Fibroblast of lung (primary cell): ENCODE measurements at regions not wholly inside any gene's neighbourhood (a gene's known extent, or its start where the extent isn't known, plus 50 kb on each side); places are given as distances from the start of the nearest gene placed in this dataset.

ENCODE experiments used
- DNase-seq, 2 donors: peaks; one replicate each; pipeline versions ENCODE4 v3.0.0 to v3.0.0-alpha.2; 2010; ENCODE audit warnings: low read depth in 2 of 2
- H2AFZ ChIP-seq: 2 replicates; pipeline ENCODE4 v1.5.1; 2012; ENCODE audit warnings: low read length, control low read depth, inconsistent platforms
- H3K27ac ChIP-seq: 2 replicates; pipeline ENCODE4 v1.5.1; 2011; ENCODE audit warnings: low read length, control low read depth; ENCODE audit not compliant: insufficient read depth
- H3K27me3 ChIP-seq: 2 replicates; pipeline ENCODE4 v1.5.1; 2011; ENCODE audit warnings: mild to moderate bottlenecking, low read length; ENCODE audit not compliant: control insufficient read depth, insufficient read depth
- H3K36me3 ChIP-seq: 2 replicates; pipeline ENCODE4 v1.5.1; 2011; ENCODE audit warnings: low read length; ENCODE audit not compliant: control insufficient read depth, insufficient read depth
- H3K4me1 ChIP-seq: 2 replicates; pipeline ENCODE4 v1.5.1; 2011; ENCODE audit warnings: low read length; ENCODE audit not compliant: control insufficient read depth, insufficient read depth; ENCODE audit errors: extremely low read depth
- H3K4me2 ChIP-seq: 2 replicates; pipeline ENCODE4 v1.5.1; 2011; ENCODE audit warnings: low read length, control low read depth; ENCODE audit not compliant: insufficient read depth; ENCODE audit errors: extremely low read depth
- H3K4me3 ChIP-seq, 4 experiments: fragments of 200-600 bp in 1 of 4; sonication (generic) in 1 of 4; replicated peaks in 1 of 4; 2 replicates each; pipeline ENCODE4 v1.5.1; 2011 to 2016; ENCODE audit warnings: low read length in 4 of 4, low read depth in 3 of 4, mild to moderate bottlenecking in 3 of 4, control low read depth in 2 of 4, inconsistent platforms in 1 of 4, mixed read lengths in 1 of 4; ENCODE audit not compliant: insufficient read depth in 1 of 4; ENCODE audit errors: control extremely low read depth in 1 of 4
- H3K79me2 ChIP-seq: 2 replicates; pipeline ENCODE4 v1.5.1; 2012; ENCODE audit warnings: mild to moderate bottlenecking, low read length, inconsistent platforms; ENCODE audit not compliant: control insufficient read depth, insufficient read depth
- H3K9ac ChIP-seq: 2 replicates; pipeline ENCODE4 v1.5.1; 2011; ENCODE audit warnings: mild to moderate bottlenecking, low read length, control low read depth; ENCODE audit not compliant: insufficient read depth
- H3K9me3 ChIP-seq: 2 replicates; pipeline ENCODE4 v1.5.1; 2012; ENCODE audit warnings: low read depth, low read length; ENCODE audit not compliant: control insufficient read depth, insufficient read depth
- H4K20me1 ChIP-seq: 2 replicates; pipeline ENCODE4 v1.5.1; 2011; ENCODE audit warnings: low read length; ENCODE audit not compliant: control insufficient read depth, insufficient read depth; ENCODE audit errors: extremely low read depth
- EZH2 ChIP-seq: IDR thresholded peaks from 2 replicates; pipeline ENCODE4 v1.5.1; 2012; ENCODE audit warnings: low read length, control low read depth, mild to moderate bottlenecking; ENCODE audit errors: missing control alignments
- TF ChIP-seq, protein P1 (sequence below), 2 donors: IDR thresholded peaks in 1 of 2; conservative IDR thresholded peaks in 1 of 2; 1 replicate in 1 of 2; 2 replicates in 1 of 2; pipeline ENCODE4 v1.5.1; 2011 to 2012; ENCODE audit warnings: low read length in 2 of 2, control low read depth in 1 of 2, inconsistent platforms in 1 of 2, low read depth in 1 of 2, mild to moderate bottlenecking in 1 of 2

DNA sequence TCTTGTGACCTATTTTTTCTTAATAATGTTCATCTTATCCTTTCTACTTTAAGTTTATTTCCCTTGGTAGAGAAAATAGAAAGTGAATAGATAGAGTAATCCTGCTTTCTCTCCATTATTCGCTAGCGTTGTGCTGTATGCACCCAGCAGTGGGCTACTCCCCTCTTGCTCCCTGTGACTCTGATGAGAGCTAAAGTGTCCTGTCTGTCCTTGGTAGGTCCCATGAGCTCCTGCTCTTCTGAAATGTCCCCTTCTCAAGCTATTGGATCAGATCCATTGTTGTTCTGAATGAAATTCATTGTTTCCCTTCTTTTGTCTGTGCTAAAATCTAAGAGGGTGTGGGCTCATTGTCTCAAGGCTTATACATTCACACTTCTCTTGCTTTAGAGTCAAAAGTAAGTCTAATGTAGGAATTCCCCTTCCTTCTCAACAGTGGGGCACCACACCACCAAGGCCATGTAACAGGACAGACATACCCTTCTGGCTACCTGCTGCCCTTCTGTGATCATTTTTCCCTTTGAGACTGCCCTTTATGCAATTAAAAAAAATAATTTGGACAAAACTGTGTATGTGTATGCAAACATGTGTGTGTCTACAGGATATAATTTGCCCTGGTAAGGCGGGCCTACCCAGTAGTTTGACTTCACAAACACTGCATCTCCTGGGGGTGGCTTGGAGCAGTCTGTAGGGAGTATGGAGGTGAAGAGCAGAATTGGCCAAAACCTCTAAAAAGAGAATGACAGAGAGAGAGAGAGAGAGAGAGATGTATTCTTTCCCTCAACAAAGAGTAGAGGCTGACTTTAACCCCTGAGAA is 167.0 kb upstream of the MYLIP start:
- H3K9ac ChIP-seq: no peak overlapping the region
- H3K4me3 ChIP-seq: no peak overlapping the region
- H3K27me3 ChIP-seq: no peaks in the 10 kb centered on the region
- H3K79me2 ChIP-seq: no peaks in the 10 kb centered on the region
- no peaks in the 10 kb centered on the region for H3K36me3 ChIP-seq
- no peak for DNase-seq
- no peak overlapping the region for H3K27ac ChIP-seq
- no peaks in the 10 kb centered on the region for H4K20me1 ChIP-seq
- peaks cover 5% of the 10 kb centered on the region for H3K4me1 ChIP-seq
- TF ChIP-seq, protein P1, sequence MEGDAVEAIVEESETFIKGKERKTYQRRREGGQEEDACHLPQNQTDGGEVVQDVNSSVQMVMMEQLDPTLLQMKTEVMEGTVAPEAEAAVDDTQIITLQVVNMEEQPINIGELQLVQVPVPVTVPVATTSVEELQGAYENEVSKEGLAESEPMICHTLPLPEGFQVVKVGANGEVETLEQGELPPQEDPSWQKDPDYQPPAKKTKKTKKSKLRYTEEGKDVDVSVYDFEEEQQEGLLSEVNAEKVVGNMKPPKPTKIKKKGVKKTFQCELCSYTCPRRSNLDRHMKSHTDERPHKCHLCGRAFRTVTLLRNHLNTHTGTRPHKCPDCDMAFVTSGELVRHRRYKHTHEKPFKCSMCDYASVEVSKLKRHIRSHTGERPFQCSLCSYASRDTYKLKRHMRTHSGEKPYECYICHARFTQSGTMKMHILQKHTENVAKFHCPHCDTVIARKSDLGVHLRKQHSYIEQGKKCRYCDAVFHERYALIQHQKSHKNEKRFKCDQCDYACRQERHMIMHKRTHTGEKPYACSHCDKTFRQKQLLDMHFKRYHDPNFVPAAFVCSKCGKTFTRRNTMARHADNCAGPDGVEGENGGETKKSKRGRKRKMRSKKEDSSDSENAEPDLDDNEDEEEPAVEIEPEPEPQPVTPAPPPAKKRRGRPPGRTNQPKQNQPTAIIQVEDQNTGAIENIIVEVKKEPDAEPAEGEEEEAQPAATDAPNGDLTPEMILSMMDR (conservative IDR thresholded peaks at IDR 0.05 in 1 of 2, IDR thresholded peaks at IDR 0.05 in 1 of 2; ENCODE audit: low read depth in 1 of 2, low read length in 2 of 2): no peak
- no peak for TF ChIP-seq EZH2
- peak overlapping the region; percentile 10 for H2AFZ ChIP-seq
- no peaks in the 10 kb centered on the region for H3K9me3 ChIP-seq
- H3K4me2 ChIP-seq: no peak overlapping the region

DNA sequence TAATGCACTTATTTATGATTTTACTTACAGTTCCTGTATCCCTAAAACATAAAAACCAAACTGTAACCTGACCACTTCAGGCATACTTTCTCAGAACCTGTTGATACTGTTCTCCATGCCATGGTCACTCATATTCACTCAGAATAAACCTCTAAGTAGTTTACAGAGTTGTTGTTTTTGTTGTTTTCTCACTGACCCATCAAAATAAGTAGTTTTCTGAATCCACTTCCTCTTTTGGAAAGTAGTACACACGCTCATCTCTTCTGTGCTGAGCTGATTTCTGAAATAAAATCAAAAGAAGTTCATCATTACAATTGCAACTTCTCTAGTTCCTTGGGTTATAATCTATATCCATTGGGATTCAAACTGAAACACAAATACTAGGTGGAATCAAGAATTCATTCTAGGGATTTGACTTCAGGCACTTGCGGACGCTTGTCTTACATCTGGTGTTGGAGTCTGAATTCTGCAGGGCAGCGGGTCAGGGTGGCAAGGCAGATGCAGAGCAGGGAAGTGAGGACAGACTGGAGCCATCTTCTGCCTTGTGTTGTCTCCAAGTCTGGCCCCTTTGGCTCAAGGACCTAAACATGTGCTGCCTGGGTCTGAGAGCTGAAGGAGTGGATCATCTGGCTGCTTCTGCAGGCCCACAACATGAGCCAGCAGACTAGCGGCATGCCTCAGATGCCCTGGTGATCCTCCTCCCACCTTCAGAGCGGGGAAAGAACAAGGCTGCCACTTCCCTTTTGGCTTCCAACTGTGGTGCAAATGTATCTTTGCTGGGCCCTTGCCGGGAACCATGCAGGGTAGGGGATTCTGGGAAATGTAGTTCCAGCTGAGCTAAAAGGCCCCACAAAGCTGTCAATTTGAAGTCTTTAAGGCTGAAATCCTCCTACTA is 167.9 kb upstream of the MYLIP start:
- Histone ChIP-seq H4K20me1 (no peaks in the 10 kb centered on the region), H3K4me2 (no peak overlapping the region), H3K4me3 (no peak overlapping the region), H3K9ac (no peak overlapping the region), H3K4me1 (peaks cover 9% of the 10 kb centered on the region), H3K79me2 (no peaks in the 10 kb centered on the region), H2AFZ (no peak overlapping the region), H3K27me3 (no peaks in the 10 kb centered on the region), H3K9me3 (no peaks in the 10 kb centered on the region), H3K36me3 (no peaks in the 10 kb centered on the region), H3K27ac (no peak overlapping the region)
- no peak for DNase-seq
- no peak for TF ChIP-seq EZH2
- TF ChIP-seq, protein P1 (conservative IDR thresholded peaks at IDR 0.05 in 1 of 2, IDR thresholded peaks at IDR 0.05 in 1 of 2; ENCODE audit: low read depth in 1 of 2, low read length in 2 of 2): no peak

DNA sequence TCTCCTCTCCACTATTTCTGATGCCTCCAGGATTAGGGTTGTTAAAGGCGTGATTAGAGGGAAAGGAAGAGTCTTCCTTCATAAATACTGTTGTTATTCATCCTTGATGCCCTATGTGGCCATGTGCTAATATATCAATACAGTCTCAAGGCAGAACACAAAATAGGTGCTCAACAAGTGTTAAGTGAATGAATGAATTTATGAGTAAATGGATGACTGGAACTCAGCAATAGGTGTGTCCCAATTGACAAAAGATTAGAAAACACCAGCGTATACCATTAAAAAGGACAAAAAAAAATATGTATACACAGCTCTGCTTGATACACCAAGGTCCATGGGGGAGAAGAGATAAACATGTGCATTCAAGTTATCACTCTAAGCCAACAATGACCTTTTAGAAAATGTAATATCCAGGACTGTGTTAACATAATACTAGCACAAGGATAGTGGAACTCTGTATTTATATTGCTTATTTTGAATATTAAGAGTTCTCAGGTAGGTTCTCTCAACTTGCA is 171.2 kb upstream of the MYLIP start:
- Histone ChIP-seq H4K20me1 (no peaks in the 10 kb centered on the region), H3K4me1 (peaks cover 9% of the 10 kb centered on the region), H3K4me3 (no peak overlapping the region), H3K36me3 (no peaks in the 10 kb centered on the region), H2AFZ (no peak overlapping the region), H3K9me3 (no peaks in the 10 kb centered on the region), H3K4me2 (no peak overlapping the region), H3K27me3 (no peaks in the 10 kb centered on the region), H3K9ac (no peak overlapping the region), H3K27ac (no peak overlapping the region), H3K79me2 (no peaks in the 10 kb centered on the region)
- no peak for DNase-seq
- TF ChIP-seq, protein P1 (conservative IDR thresholded peaks at IDR 0.05 in 1 of 2, IDR thresholded peaks at IDR 0.05 in 1 of 2; ENCODE audit: low read depth in 1 of 2, low read length in 2 of 2): no peak
- no peak for TF ChIP-seq EZH2
